ENCODE measurements at regions not wholly inside any gene's neighbourhood (a gene's known extent, or its start where the extent isn't known, plus 50 kb on each side); places are given as distances from the start of the nearest gene placed in this dataset.

GRCh38 chr4:12861422-12861821 is 622.7 kb downstream of the RAB28 start:
- no peak for TF ChIP-seq SUZ12 (IDR thresholded peaks at IDR 0.05; ENCODE audit: extremely low read depth, insufficient read depth, insufficient read length)
- TF ChIP-seq ZNF274 (IDR thresholded peaks at IDR 0.05; ENCODE audit: low read depth, low read length) = no peak

Measured in NT2/D1 (cell line).